Coronary artery (tissue), 2 donors: ENCODE measurements at regions not wholly inside any gene's neighbourhood (a gene's known extent, or its start where the extent isn't known, plus 50 kb on each side); places are given as distances from the start of the nearest gene placed in this dataset.

Source experiments
- DNase-seq: peaks from one replicate; pipeline ENCODE4 v3.0.0-alpha.2; 2017; ENCODE audit warnings: low spot score
- H3K27ac ChIP-seq, 2 donors: fragments of 200-600 bp; sonication (generic); one replicate each; pipeline ENCODE4 v1.5.1; 2016 to 2019
- H3K4me3 ChIP-seq: fragments of 200-600 bp; sonication (generic); 2 replicates; pipeline ENCODE4 v1.5.1; 2016; ENCODE audit warnings: mild to moderate bottlenecking, moderate library complexity
- CTCF ChIP-seq: fragments of 200-600 bp; sonication (generic); IDR thresholded peaks from one replicate; pipeline ENCODE4 v1.5.1; 2019; ENCODE audit warnings: antibody characterized with exemption

- Histone ChIP-seq H3K4me3 (no peak overlapping the region), H3K27ac (no peak overlapping the region)
- DNase-seq, result no peak
- TF ChIP-seq CTCF, result no peak
These were observed 384.4 kb upstream of the PDE4D start for GRCh38 chr5:60277941-60278340.

GRCh38 chr5:60274747-60275146 is 381.2 kb upstream of the PDE4D start:
- no peak for DNase-seq
- H3K4me3 ChIP-seq, result no peak overlapping the region
- TF ChIP-seq CTCF, result no peak
- H3K27ac ChIP-seq, result peak overlapping the region in 1 of 2 donors; percentile 62

GRCh38 chr5:60271517-60271916 is 378.0 kb upstream of the PDE4D start:
- Histone ChIP-seq H3K27ac (peak overlapping the region; percentile 46 to 79), H3K4me3 (no peak overlapping the region)
- no peak for TF ChIP-seq CTCF
- DNase-seq, result no peak

- TF ChIP-seq CTCF, result no peak
- Histone ChIP-seq H3K27ac (no peak overlapping the region), H3K4me3 (no peak overlapping the region)
- DNase-seq, result no peak
These were observed 374.4 kb upstream of the PDE4D start for GRCh38 chr5:60267907-60268306.

- Histone ChIP-seq H3K27ac (no peak overlapping the region), H3K4me3 (no peak overlapping the region)
- no peak for DNase-seq
- no peak for TF ChIP-seq CTCF
These were observed 369.8 kb upstream of the PDE4D start for GRCh38 chr5:60263346-60263745.

- no peak for TF ChIP-seq CTCF
- H3K27ac ChIP-seq, result no peak overlapping the region
- no peak for DNase-seq
- H3K4me3 ChIP-seq, result no peak overlapping the region
These were observed 369.2 kb upstream of the PDE4D start for GRCh38 chr5:60262576-60263295.

GRCh38 chr5:60261732-60262131 is 368.2 kb upstream of the PDE4D start:
- no peak for TF ChIP-seq CTCF
- Histone ChIP-seq H3K27ac (no peak overlapping the region), H3K4me3 (no peak overlapping the region)
- no peak for DNase-seq
